AG04450 (cell line): ENCODE measurements at regions not wholly inside any gene's neighbourhood (a gene's known extent, or its start where the extent isn't known, plus 50 kb on each side); places are given as distances from the start of the nearest gene placed in this dataset.

ENCODE experiments used
- CTCF ChIA-PET: fragments of 300-600, 350-600 bp; formaldehyde crosslinking; extraction: SDS; loops from one replicate; lab custom pipeline; 2022; ENCODE audit warnings: antibody characterized with exemption, inconsistent platforms; lab: Charles Lee
- POLR2A ChIA-PET: fragments of 350-600 bp; formaldehyde crosslinking; extraction: SDS; loops from one replicate; lab custom pipeline; 2021; ENCODE audit warnings: antibody characterized with exemption, inconsistent platforms; lab: Yijun Ruan, JAX
- DNase-seq: peaks from one replicate; pipeline ENCODE4 v3.0.0-alpha.2; 2011; ENCODE audit warnings: low read depth, low spot score
- H3K27ac ChIP-seq: one replicate; pipeline ENCODE4 v1.5.1; 2012; ENCODE audit warnings: low read depth, low read length, control low read depth
- H3K27me3 ChIP-seq: one replicate; pipeline ENCODE4 v1.6.0; 2012; ENCODE audit warnings: low read length; ENCODE audit not compliant: control insufficient read depth, insufficient read depth
- H3K4me3 ChIP-seq: 2 replicates; pipeline ENCODE4 v1.5.1; 2011; ENCODE audit warnings: mild to moderate bottlenecking, low read depth, low read length, control low read depth
- H3K9me3 ChIP-seq: 2 replicates; pipeline ENCODE4 v1.5.1; 2012; ENCODE audit warnings: low read length; ENCODE audit not compliant: control insufficient read depth, insufficient read depth
- CTCF ChIP-seq: IDR thresholded peaks from 2 replicates; pipeline ENCODE4 v1.5.1; 2011; ENCODE audit warnings: low read depth, low read length, control low read depth, inconsistent platforms

GRCh38 chr5:128021411-128021810, 62.2 kb upstream of the SLC12A2 start:
- Histone ChIP-seq H3K9me3 (no peaks in the 10 kb centered on the region), H3K27me3 (no peaks in the 10 kb centered on the region), H3K4me3 (no peak overlapping the region), H3K27ac (no peak overlapping the region)
- no peak for TF ChIP-seq CTCF
- DNase-seq, result no peak
- ChIA-PET CTCF (interaction anchor here (1.5 kb wide), 1 partner anchor 144 kb away, joined by 6 read pairs; no protein-coding TSS in a partner anchor), POLR2A (no interaction called here)
